Neural cell (in vitro differentiated cells): ENCODE measurements at regions not wholly inside any gene's neighbourhood (a gene's known extent, or its start where the extent isn't known, plus 50 kb on each side); places are given as distances from the start of the nearest gene placed in this dataset.

Source experiments
- CTCF ChIP-seq: fragments of 450-650 bp; IDR thresholded peaks from 2 replicates; pipeline ENCODE4 v1.5.1; 2014; ENCODE audit warnings: antibody characterized with exemption, mild to moderate bottlenecking, moderate library complexity; ENCODE audit not compliant: poor library complexity, severe bottlenecking
- EP300 ChIP-seq: fragments of 450-650 bp; conservative IDR thresholded peaks from 2 replicates; pipeline ENCODE4 v1.6.1; 2014; ENCODE audit warnings: antibody characterized with exemption, mild to moderate bottlenecking, moderate library complexity; ENCODE audit not compliant: poor library complexity, severe bottlenecking
- EZH2 ChIP-seq: fragments of 200-600, 300-800 bp; shearing (Covaris generic), sonication (generic); IDR thresholded peaks from 2 replicates; pipeline ENCODE4 v1.6.1; 2014; ENCODE audit warnings: antibody characterized with exemption, low read length, borderline replicate concordance, mild to moderate bottlenecking; ENCODE audit not compliant: insufficient read depth, poor library complexity, severe bottlenecking
- MXI1 ChIP-seq: fragments of 450-650 bp; conservative IDR thresholded peaks from 2 replicates; pipeline ENCODE4 v1.6.1; 2014; ENCODE audit warnings: antibody characterized with exemption, mild to moderate bottlenecking; ENCODE audit not compliant: poor library complexity, severe bottlenecking
- POLR2AphosphoS5 ChIP-seq: IDR thresholded peaks from 2 replicates; pipeline ENCODE4 v1.6.1; 2012
- RAD21 ChIP-seq: fragments of 450-650 bp; conservative IDR thresholded peaks from 2 replicates; pipeline ENCODE4 v1.6.1; 2014; ENCODE audit warnings: antibody characterized with exemption, mild to moderate bottlenecking, moderate library complexity
- REST ChIP-seq: IDR thresholded peaks from 2 replicates; pipeline ENCODE4 v1.6.1; 2012; ENCODE audit warnings: borderline replicate concordance
- SMC3 ChIP-seq: fragments of 450-650 bp; conservative IDR thresholded peaks from 2 replicates; pipeline ENCODE4 v1.6.1; 2014; ENCODE audit warnings: antibody characterized with exemption, mild to moderate bottlenecking, moderate library complexity; ENCODE audit not compliant: poor library complexity
- TAF1 ChIP-seq: IDR thresholded peaks from 2 replicates; pipeline ENCODE4 v1.6.1; 2012; ENCODE audit warnings: low read depth

- TF ChIP-seq POLR2AphosphoS5 (no peak), CTCF (no peak), MXI1 (no peak), EZH2 (no peak), SMC3 (no peak), EP300 (no peak), TAF1 (no peak), RAD21 (no peak), REST (no peak)
Observed at GRCh38 chr12:91763654-91764370, 381.8 kb downstream of the BTG1 start.
